Natural killer cell (primary cell): ENCODE measurements at regions not wholly inside any gene's neighbourhood (a gene's known extent, or its start where the extent isn't known, plus 50 kb on each side); places are given as distances from the start of the nearest gene placed in this dataset.

Source experiments
- ATAC-seq, 3 donors: fragments of 150-1000 bp in 2 of 3; fragments of 200-7000 bp in 1 of 3; cut with Tn5 transposase; 1 replicate in 1 of 3; 2 replicates in 2 of 3; pipeline ENCODE4 v1.10.0; 2021; ENCODE audit warnings: mild to moderate bottlenecking in 2 of 3, moderate library complexity in 2 of 3
- DNase-seq, 2 donors: peaks; one replicate each; pipeline versions ENCODE4 v3.0.0 to v3.0.0-alpha.2; 2013 to 2021; ENCODE audit warnings: mixed read lengths in 1 of 2
- H3K27ac ChIP-seq: one replicate; pipeline ENCODE4 v1.5.1; 2013; ENCODE audit warnings: mild to moderate bottlenecking, low read length
- H3K27me3 ChIP-seq: one replicate; pipeline ENCODE4 v1.6.1; 2013; ENCODE audit warnings: low read length; ENCODE audit not compliant: control insufficient read depth, insufficient read depth
- H3K36me3 ChIP-seq: one replicate; pipeline ENCODE4 v1.6.1; 2013; ENCODE audit warnings: low read length; ENCODE audit not compliant: control insufficient read depth, insufficient read depth
- H3K4me1 ChIP-seq: one replicate; pipeline ENCODE4 v1.6.1; 2013; ENCODE audit warnings: low read length; ENCODE audit not compliant: control insufficient read depth, insufficient read depth
- H3K4me3 ChIP-seq: one replicate; pipeline ENCODE4 v1.5.1; 2013; ENCODE audit warnings: low read length
- H3K9me3 ChIP-seq: one replicate; pipeline ENCODE4 v1.6.1; 2013; ENCODE audit warnings: low read length; ENCODE audit not compliant: control insufficient read depth, insufficient read depth
- H3K27ac Mint-ChIP-seq, 2 donors: one replicate each; pipeline ENCODE4 v1.8.0; 2022; ENCODE audit warnings: mild to moderate bottlenecking in 2 of 2, mixed read lengths in 2 of 2, moderate library complexity in 1 of 2
- H3K27me3 Mint-ChIP-seq, 2 donors: one replicate each; pipeline ENCODE4 v1.8.0; 2022; ENCODE audit warnings: low read depth in 2 of 2, mixed read lengths in 2 of 2
- H3K36me3 Mint-ChIP-seq: one replicate; pipeline ENCODE4 v1.8.0; 2022; ENCODE audit warnings: mixed read lengths
- H3K4me1 Mint-ChIP-seq, 2 donors: one replicate each; pipeline ENCODE4 v1.8.0; 2022; ENCODE audit warnings: mixed read lengths in 2 of 2
- H3K4me3 Mint-ChIP-seq: one replicate; pipeline ENCODE4 v1.8.0; 2022; ENCODE audit warnings: mild to moderate bottlenecking, moderate library complexity, mixed read lengths
- H3K9me3 Mint-ChIP-seq, 2 donors: one replicate each; pipeline ENCODE4 v1.8.0; 2022; ENCODE audit warnings: mixed read lengths in 2 of 2
- WGBS: methylation state at CpG from one replicate; pipeline ENCODE4 v1.1.7; 2013; ENCODE audit warnings: missing lambda C conversion rate; ENCODE audit not compliant: insufficient coverage; 5-methylcytosine and 5-hydroxymethylcytosine counted together
- intact Hi-C: fragments of 100-400 bp; cut with micrococcal nuclease; formaldehyde crosslinking; loops from one replicate; pipeline ENCODE4 v1.14.2; 2022
- TF ChIP-seq, protein P1 (sequence below): fragments of 200-600 bp; IDR thresholded peaks from one replicate; pipeline ENCODE4 v1.8.0; 2022; ENCODE audit warnings: antibody characterized with exemption

DNA sequence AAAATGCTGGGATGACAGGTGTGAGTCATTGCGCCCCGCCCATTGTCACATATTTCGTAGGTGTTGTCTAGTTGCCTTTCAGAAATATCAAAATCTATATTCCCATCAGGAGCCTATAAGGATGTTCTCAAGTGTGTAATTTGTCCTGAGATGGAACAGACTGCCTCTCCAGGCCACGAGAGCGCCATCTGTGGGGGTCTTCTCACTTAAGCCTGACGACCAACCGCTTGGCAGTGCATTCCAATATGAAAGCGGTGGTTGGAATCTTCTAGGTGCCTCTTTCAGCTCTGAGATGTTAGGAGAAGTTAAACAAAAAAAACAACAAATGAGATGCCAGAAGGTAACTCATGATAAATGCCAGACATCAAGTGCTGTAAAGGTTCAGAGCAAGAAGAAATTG, 488.5 kb downstream of the QKI start:
- Histone ChIP-seq H3K27ac (no peak overlapping the region), H3K4me3 (no peak overlapping the region), H3K36me3 (no peaks in the 10 kb centered on the region), H3K9me3 (no peaks in the 10 kb centered on the region), H3K4me1 (no peaks in the 10 kb centered on the region), H3K27me3 (no peaks in the 10 kb centered on the region)
- H3K27me3 Mint-ChIP-seq, result peaks cover 6 to 12% of the 10 kb centered on the region in 2 donors
- H3K9me3 Mint-ChIP-seq, result no peaks in the 10 kb centered on the region
- DNase-seq (no peak), ATAC-seq (no peak)
- no peaks in the 10 kb centered on the region for H3K36me3 Mint-ChIP-seq
- intact Hi-C loops, result no loop called here
- no peak overlapping the region for H3K4me3 Mint-ChIP-seq
- WGBS, result 95% methylated on average over 5 of the region's 8 CpGs
- TF ChIP-seq, protein P1, sequence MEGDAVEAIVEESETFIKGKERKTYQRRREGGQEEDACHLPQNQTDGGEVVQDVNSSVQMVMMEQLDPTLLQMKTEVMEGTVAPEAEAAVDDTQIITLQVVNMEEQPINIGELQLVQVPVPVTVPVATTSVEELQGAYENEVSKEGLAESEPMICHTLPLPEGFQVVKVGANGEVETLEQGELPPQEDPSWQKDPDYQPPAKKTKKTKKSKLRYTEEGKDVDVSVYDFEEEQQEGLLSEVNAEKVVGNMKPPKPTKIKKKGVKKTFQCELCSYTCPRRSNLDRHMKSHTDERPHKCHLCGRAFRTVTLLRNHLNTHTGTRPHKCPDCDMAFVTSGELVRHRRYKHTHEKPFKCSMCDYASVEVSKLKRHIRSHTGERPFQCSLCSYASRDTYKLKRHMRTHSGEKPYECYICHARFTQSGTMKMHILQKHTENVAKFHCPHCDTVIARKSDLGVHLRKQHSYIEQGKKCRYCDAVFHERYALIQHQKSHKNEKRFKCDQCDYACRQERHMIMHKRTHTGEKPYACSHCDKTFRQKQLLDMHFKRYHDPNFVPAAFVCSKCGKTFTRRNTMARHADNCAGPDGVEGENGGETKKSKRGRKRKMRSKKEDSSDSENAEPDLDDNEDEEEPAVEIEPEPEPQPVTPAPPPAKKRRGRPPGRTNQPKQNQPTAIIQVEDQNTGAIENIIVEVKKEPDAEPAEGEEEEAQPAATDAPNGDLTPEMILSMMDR, result no peak
- no peak overlapping the region for H3K27ac Mint-ChIP-seq
- H3K4me1 Mint-ChIP-seq, result no peaks in the 10 kb centered on the region

DNA sequence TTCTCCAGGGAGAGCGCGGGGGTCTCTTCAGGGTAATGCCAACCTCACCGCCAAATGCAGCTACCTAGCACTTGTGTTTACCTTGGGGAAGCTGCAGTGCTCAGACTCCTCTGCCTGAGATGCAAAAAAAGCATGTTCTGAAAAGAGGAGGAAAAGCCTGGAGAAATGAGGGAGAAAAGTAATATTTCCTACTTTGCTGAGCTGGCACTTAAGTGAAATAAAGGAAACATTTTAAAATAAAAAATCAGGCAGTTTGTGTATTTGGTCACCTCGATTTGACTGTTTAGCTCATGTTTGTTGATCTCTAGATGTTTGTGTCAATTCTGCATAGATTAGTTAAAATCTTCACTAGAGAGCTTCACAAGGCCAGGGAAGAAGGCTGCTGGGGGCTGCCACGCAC, 487.2 kb downstream of the QKI start:
- 90% methylated on average over 5 of the region's 5 CpGs for WGBS
- H3K4me1 Mint-ChIP-seq, result no peaks in the 10 kb centered on the region
- TF ChIP-seq, protein P1, result no peak

DNA sequence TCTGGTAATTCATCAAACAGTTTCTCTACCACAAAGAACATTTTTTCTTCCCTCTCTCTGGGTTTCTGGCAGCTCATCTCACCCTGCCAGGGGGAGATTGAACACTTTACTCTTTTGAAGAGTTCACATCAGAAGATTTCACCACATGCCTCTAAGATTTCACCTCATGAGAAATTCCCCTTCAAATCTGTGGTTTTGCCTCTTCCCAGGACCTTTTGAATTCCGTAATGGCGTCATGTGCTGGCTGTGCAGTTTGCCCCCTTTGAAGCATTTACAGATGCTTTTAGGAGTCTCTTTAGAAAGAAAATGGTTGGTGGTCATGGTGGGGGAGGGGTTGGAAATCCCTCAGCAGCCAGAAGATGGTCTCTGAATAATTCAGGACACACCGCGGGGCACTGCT, 486.1 kb downstream of the QKI start:
- WGBS, result 82% methylated on average over 4 of the region's 4 CpGs
- Histone ChIP-seq H3K9me3 (no peaks in the 10 kb centered on the region), H3K4me1 (no peaks in the 10 kb centered on the region), H3K27ac (no peak overlapping the region), H3K36me3 (no peaks in the 10 kb centered on the region), H3K27me3 (no peaks in the 10 kb centered on the region), H3K4me3 (no peak overlapping the region)
- ATAC-seq (no peak), DNase-seq (no peak)
- intact Hi-C loops, result no loop called here
- Mint-ChIP-seq H3K27ac (no peak overlapping the region), H3K4me1 (no peaks in the 10 kb centered on the region), H3K36me3 (no peaks in the 10 kb centered on the region), H3K4me3 (no peak overlapping the region), H3K9me3 (no peaks in the 10 kb centered on the region), H3K27me3 (no peaks in the 10 kb centered on the region)
- TF ChIP-seq, protein P1, result no peak

More for the DNA sequence above, 487.2 kb downstream of the QKI start:
- ATAC-seq (no peak), DNase-seq (no peak)
- Mint-ChIP-seq H3K4me3 (no peak overlapping the region), H3K9me3 (no peaks in the 10 kb centered on the region), H3K27ac (no peak overlapping the region), H3K36me3 (no peaks in the 10 kb centered on the region), H3K27me3 (peaks cover 2 to 7% of the 10 kb centered on the region in 2 donors)
- H3K36me3 ChIP-seq, result no peaks in the 10 kb centered on the region
- H3K27me3 ChIP-seq, result no peaks in the 10 kb centered on the region
- H3K4me1 ChIP-seq, result no peaks in the 10 kb centered on the region
- H3K4me3 ChIP-seq, result no peak overlapping the region
- no peak overlapping the region for H3K27ac ChIP-seq
- intact Hi-C loops, result no loop called here
- no peaks in the 10 kb centered on the region for H3K9me3 ChIP-seq

DNA sequence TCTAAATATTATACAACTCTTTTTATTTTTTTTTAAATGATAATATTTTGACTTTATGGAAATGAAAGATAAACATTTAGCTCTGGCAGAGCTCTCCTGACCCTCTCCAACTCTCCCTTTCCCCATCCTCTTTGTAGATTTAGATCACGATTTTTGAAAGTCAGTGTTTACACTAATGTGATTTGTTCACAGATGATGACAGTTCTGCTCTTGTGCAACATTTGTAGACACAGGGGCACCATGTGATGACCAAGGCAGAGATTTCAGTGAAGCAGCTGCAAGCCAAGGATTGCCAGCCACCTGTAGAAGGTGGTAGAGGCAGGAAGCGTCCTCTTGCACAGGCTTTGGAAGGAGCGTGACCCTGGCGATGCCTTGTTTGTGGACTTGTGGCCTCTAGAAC, 483.2 kb downstream of the QKI start:
- no peak overlapping the region for H3K4me3 Mint-ChIP-seq
- TF ChIP-seq, protein P1, result no peak
- Histone ChIP-seq H3K27me3 (no peaks in the 10 kb centered on the region), H3K9me3 (no peaks in the 10 kb centered on the region), H3K36me3 (no peaks in the 10 kb centered on the region), H3K4me1 (no peaks in the 10 kb centered on the region), H3K27ac (no peak overlapping the region), H3K4me3 (no peak overlapping the region)
- no peak overlapping the region for H3K27ac Mint-ChIP-seq
- H3K36me3 Mint-ChIP-seq, result no peaks in the 10 kb centered on the region
- H3K9me3 Mint-ChIP-seq, result no peaks in the 10 kb centered on the region
- H3K4me1 Mint-ChIP-seq, result no peaks in the 10 kb centered on the region
- DNase-seq (no peak), ATAC-seq (no peak)
- no peaks in the 10 kb centered on the region for H3K27me3 Mint-ChIP-seq
- intact Hi-C loops, result no loop called here
- WGBS, result 96% methylated on average over 4 of the region's 4 CpGs
